ENCODE measurements at regions not wholly inside any gene's neighbourhood (a gene's known extent, or its start where the extent isn't known, plus 50 kb on each side); places are given as distances from the start of the nearest gene placed in this dataset.

DNA sequence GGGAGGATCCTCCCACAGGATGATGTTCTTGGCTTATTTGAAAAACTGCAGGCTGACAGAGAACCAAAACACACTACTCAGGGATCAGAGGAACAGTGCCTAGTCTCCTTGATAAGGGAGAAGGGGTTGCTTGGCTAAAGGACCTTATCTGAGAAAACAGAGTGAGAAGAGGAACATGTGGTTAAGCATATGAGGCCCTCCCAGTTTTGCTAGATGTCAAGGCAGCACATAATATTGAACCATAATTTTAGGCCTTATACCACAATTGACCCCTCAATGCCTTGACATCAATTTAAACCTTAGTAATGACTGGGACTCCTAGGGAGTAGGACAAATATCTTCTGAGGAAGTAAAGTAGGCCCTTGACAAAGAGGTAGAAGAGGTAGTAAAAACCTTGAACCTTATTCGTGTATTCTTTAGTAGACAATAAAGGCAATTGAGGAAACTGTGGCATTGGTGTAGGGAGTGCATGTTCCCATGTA is 79.3 kb downstream of the TEX13C start:
- Histone ChIP-seq H3K9me1 (ENCODE audit: control insufficient read depth, insufficient read depth, low read length) (no peaks in the 10 kb centered on the region), H3K4me2 (ENCODE audit: insufficient read depth, low read length) (peak overlapping the region; percentile 71), H3K9me3 (replicated peaks; ENCODE audit: control insufficient read depth, insufficient read depth, low read depth, low read length) (peaks cover 5% of the 10 kb centered on the region; the same call in 1 of the 2 replicates), H3K36me3 (ENCODE audit: control insufficient read depth, insufficient read depth, low read length) (no peaks in the 10 kb centered on the region; the same call in 2 of the 3 replicates), H4K20me1 (replicated peaks; ENCODE audit: control insufficient read depth, insufficient read depth, low read length) (no peaks in the 10 kb centered on the region), H3K27me3 (ENCODE audit: control insufficient read depth in 2 of 2, insufficient read depth in 2 of 2, low read length in 2 of 2) (no peaks in the 10 kb centered on the region), H3K4me1 (replicated peaks in 1 of 2; ENCODE audit: control insufficient read depth in 2 of 2, insufficient read depth in 2 of 2, low read length in 2 of 2) (peaks cover 4 to 37% of the 10 kb centered on the region in 2 experiments; a peak in 4 of 5 replicates), H3K9ac (ENCODE audit: insufficient read depth in 1 of 2, low read depth in 2 of 2, low read length in 2 of 2) (peak overlapping the region in 1 of 2 experiments; percentile 24; a peak in 1 of 4 replicates), H3K27ac (ENCODE audit: extremely low read depth, low read depth, low read length) (peak overlapping the region; percentile 78), H2AFZ (ENCODE audit: low read depth, low read length) (peak overlapping the region; percentile 54), H3K4me3 (no peak overlapping the region), H3K79me2 (ENCODE audit: control insufficient read depth, insufficient read depth, low read length) (no peaks in the 10 kb centered on the region)
- 10% methylated on average over 1 of the region's 1 CpG for WGBS (ENCODE audit: insufficient coverage, low coverage, missing lambda C conversion rate)
- BruUV-seq (replicated peaks) = no TSS peak
- CTCF ChIA-PET (ENCODE audit: low intra/inter-chr PET ratio) = no interaction called here
- FAIRE-seq (peak; percentile 99), ATAC-seq (peak; percentile 96), DNase-seq (ENCODE audit: extremely low read depth in 1 of 4, low spot score in 3 of 4) (peak; percentile 77 to 89 (median 82))
- intact Hi-C loops (cut with micrococcal nuclease) (no loop called here), in situ Hi-C loops (cut with MboI) (no loop called here)
- POLR2A ChIA-PET = no interaction called here
- peak; percentile 88 for TF ChIP-seq SOX6 (IDR thresholded peaks at IDR 0.05)
- TF ChIP-seq THRAP3 (IDR thresholded peaks at IDR 0.05; ENCODE audit: borderline replicate concordance) = no peak
- TF ChIP-seq ZC3H11A (IDR thresholded peaks at IDR 0.05; ENCODE audit: low read depth, low read length) = no peak
- TF ChIP-seq THRB (CRISPR knock-in tag; conservative IDR thresholded peaks at IDR 0.05) = no peak
- no peak for TF ChIP-seq USF2 (CRISPR knock-in tag; IDR thresholded peaks at IDR 0.05)
- TF ChIP-seq HMBOX1 (IDR thresholded peaks at IDR 0.05) = peak; percentile 83
- TF ChIP-seq SMARCE1 (IDR thresholded peaks at IDR 0.05) = peak; percentile 81
- TF ChIP-seq MCM2 (IDR thresholded peaks at IDR 0.05; ENCODE audit: low read depth) = no peak
- peak; percentile 46 for TF ChIP-seq CREM (IDR thresholded peaks at IDR 0.05; ENCODE audit: low read depth)
- TF ChIP-seq CXXC5 (CRISPR knock-in tag; IDR thresholded peaks at IDR 0.05) = peak; percentile 64; the same call in 1 of the 2 replicates
- TF ChIP-seq SIN3A (IDR thresholded peaks at IDR 0.05; ENCODE audit: borderline replicate concordance in 2 of 2, control insufficient read depth in 1 of 2, low read depth in 2 of 2, low read length in 2 of 2) = no peak
- no peak for TF ChIP-seq ZFP36 (IDR thresholded peaks at IDR 0.05; ENCODE audit: low read depth, low read length, partially characterized antibody)
- TF ChIP-seq HDAC3 (IDR thresholded peaks at IDR 0.05; ENCODE audit: borderline replicate concordance, partially characterized antibody) = peak; percentile 63
- peak; percentile 77 for TF ChIP-seq NFIC (IDR thresholded peaks at IDR 0.05)
- no peak; the same call in 1 of the 2 replicates for TF ChIP-seq CREB3L1 (IDR thresholded peaks at IDR 0.05; ENCODE audit: borderline replicate concordance, low read depth)
- TF ChIP-seq SMARCB1 (IDR thresholded peaks at IDR 0.05; ENCODE audit: insufficient read length, low read depth) = no peak
- TF ChIP-seq ZNF589 (CRISPR knock-in tag; IDR thresholded peaks at IDR 0.05; ENCODE audit: low read depth) = peak; percentile 51; the same call in 1 of the 2 replicates
